Suprapubic skin (tissue), 4 donors: ENCODE measurements at regions not wholly inside any gene's neighbourhood (a gene's known extent, or its start where the extent isn't known, plus 50 kb on each side); places are given as distances from the start of the nearest gene placed in this dataset.

ENCODE experiments used
- DNase-seq, 2 donors: peaks; one replicate each; pipeline ENCODE4 v3.0.0-alpha.2; 2019; ENCODE audit warnings: low spot score in 2 of 2
- H3K27ac ChIP-seq: fragments of 200-600 bp; sonication (generic); one replicate; pipeline ENCODE4 v1.5.1; 2019
- H3K27me3 ChIP-seq: fragments of 200-600 bp; sonication (generic); one replicate; pipeline ENCODE4 v1.5.1; 2019
- H3K36me3 ChIP-seq: fragments of 200-600 bp; sonication (generic); one replicate; pipeline ENCODE4 v1.5.1; 2019
- H3K4me1 ChIP-seq: fragments of 200-600 bp; sonication (generic); one replicate; pipeline ENCODE4 v1.5.1; 2019
- H3K4me3 ChIP-seq: fragments of 200-600 bp; sonication (generic); one replicate; pipeline ENCODE4 v1.5.1; 2019; ENCODE audit warnings: mild to moderate bottlenecking
- H3K9me3 ChIP-seq: fragments of 200-600 bp; sonication (generic); one replicate; pipeline ENCODE4 v1.5.1; 2019
- EP300 ChIP-seq: sonication (generic); formaldehyde crosslinking; IDR thresholded peaks from one replicate; pipeline ENCODE4 v1.6.1; 2017; ENCODE audit warnings: antibody characterized with exemption
- POLR2A ChIP-seq, 2 donors: fragments of 450-650 bp; IDR thresholded peaks; one replicate each; pipeline ENCODE4 v1.6.1; 2017; ENCODE audit warnings: antibody characterized with exemption in 2 of 2, mild to moderate bottlenecking in 2 of 2, moderate library complexity in 2 of 2
- POLR2AphosphoS5 ChIP-seq, 3 donors: sonication (generic); formaldehyde crosslinking; IDR thresholded peaks; one replicate each; pipeline ENCODE4 v1.6.1; 2017; ENCODE audit warnings: antibody characterized with exemption in 3 of 3
- WGBS: methylation state at CpG from one replicate; pipeline ENCODE4 v1.1.5; 2018; 5-methylcytosine and 5-hydroxymethylcytosine counted together
- TF ChIP-seq, protein P1 (sequence below), 2 donors: fragments of 200-600 bp in 1 of 2; fragments of 450-650 bp in 1 of 2; sonication (generic) in 1 of 2; IDR thresholded peaks; one replicate each; pipeline ENCODE4 v1.5.1; 2016 to 2019; ENCODE audit warnings: antibody characterized with exemption in 2 of 2, mild to moderate bottlenecking in 1 of 2, moderate library complexity in 1 of 2

GRCh38 chr6:113077794-113078193 is 730.7 kb downstream of the RFPL4B start:
- H3K4me3 ChIP-seq: no peak overlapping the region
- no peak for DNase-seq
- no peaks in the 10 kb centered on the region for H3K27me3 ChIP-seq
- no peak for TF ChIP-seq POLR2A (IDR thresholded peaks at IDR 0.05)
- TF ChIP-seq EP300: no peak
- TF ChIP-seq POLR2AphosphoS5 (IDR thresholded peaks at IDR 0.05): no peak
- 85% methylated on average over 2 of the region's 2 CpGs for WGBS
- H3K9me3 ChIP-seq: no peaks in the 10 kb centered on the region
- H3K27ac ChIP-seq: no peak overlapping the region
- no peaks in the 10 kb centered on the region for H3K4me1 ChIP-seq
- H3K36me3 ChIP-seq: no peaks in the 10 kb centered on the region

GRCh38 chr6:113078791-113079190 is 731.7 kb downstream of the RFPL4B start:
- Histone ChIP-seq H3K9me3 (no peaks in the 10 kb centered on the region), H3K4me3 (no peak overlapping the region), H3K27ac (no peak overlapping the region), H3K27me3 (no peaks in the 10 kb centered on the region), H3K4me1 (no peaks in the 10 kb centered on the region), H3K36me3 (no peaks in the 10 kb centered on the region)
- no peak for TF ChIP-seq POLR2A (IDR thresholded peaks at IDR 0.05)
- TF ChIP-seq POLR2AphosphoS5 (IDR thresholded peaks at IDR 0.05): no peak
- TF ChIP-seq, protein P1, sequence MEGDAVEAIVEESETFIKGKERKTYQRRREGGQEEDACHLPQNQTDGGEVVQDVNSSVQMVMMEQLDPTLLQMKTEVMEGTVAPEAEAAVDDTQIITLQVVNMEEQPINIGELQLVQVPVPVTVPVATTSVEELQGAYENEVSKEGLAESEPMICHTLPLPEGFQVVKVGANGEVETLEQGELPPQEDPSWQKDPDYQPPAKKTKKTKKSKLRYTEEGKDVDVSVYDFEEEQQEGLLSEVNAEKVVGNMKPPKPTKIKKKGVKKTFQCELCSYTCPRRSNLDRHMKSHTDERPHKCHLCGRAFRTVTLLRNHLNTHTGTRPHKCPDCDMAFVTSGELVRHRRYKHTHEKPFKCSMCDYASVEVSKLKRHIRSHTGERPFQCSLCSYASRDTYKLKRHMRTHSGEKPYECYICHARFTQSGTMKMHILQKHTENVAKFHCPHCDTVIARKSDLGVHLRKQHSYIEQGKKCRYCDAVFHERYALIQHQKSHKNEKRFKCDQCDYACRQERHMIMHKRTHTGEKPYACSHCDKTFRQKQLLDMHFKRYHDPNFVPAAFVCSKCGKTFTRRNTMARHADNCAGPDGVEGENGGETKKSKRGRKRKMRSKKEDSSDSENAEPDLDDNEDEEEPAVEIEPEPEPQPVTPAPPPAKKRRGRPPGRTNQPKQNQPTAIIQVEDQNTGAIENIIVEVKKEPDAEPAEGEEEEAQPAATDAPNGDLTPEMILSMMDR (IDR thresholded peaks at IDR 0.05): no peak
- no peak for TF ChIP-seq EP300
- WGBS: 72% methylated on average over 4 of the region's 4 CpGs
- no peak for DNase-seq

- 13% methylated on average over 3 of the region's 3 CpGs for WGBS
Observed at GRCh38 chr6:113082745-113083144, 735.6 kb downstream of the RFPL4B start.

DNA sequence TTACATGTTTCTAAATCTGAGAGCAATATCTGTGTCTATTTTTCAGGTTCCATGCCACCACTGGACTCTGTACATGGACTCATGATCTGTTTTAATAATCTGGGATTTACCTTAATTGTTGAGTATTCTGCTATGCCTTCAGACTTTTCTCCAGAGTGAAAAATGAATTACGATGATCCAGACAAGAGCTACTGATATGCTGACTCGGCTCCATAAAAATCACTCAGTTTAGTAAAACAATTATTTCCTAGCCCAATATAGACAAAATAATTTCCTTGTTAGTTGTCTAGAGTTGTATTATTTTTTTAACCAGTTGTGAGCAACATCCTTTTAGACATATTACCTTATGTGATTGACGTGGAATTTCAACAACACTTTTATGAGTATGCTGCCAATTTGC is 736.8 kb downstream of the RFPL4B start:
- WGBS: 93% methylated on average over 3 of the region's 3 CpGs
- DNase-seq: no peak
- Histone ChIP-seq H3K27ac (no peak overlapping the region), H3K27me3 (no peaks in the 10 kb centered on the region), H3K9me3 (no peaks in the 10 kb centered on the region), H3K36me3 (no peaks in the 10 kb centered on the region), H3K4me1 (no peaks in the 10 kb centered on the region), H3K4me3 (no peak overlapping the region)
- TF ChIP-seq POLR2AphosphoS5 (IDR thresholded peaks at IDR 0.05): no peak

More at GRCh38 chr6:113082745-113083144, 735.6 kb downstream of the RFPL4B start:
- no peak overlapping the region for H3K4me3 ChIP-seq
- DNase-seq: no peak
- no peak overlapping the region for H3K27ac ChIP-seq
- no peaks in the 10 kb centered on the region for H3K36me3 ChIP-seq
- TF ChIP-seq POLR2A (IDR thresholded peaks at IDR 0.05) (no peak), POLR2AphosphoS5 (IDR thresholded peaks at IDR 0.05) (no peak), EP300 (no peak)
- TF ChIP-seq, protein P1 (IDR thresholded peaks at IDR 0.05): no peak
- no peaks in the 10 kb centered on the region for H3K4me1 ChIP-seq
- no peaks in the 10 kb centered on the region for H3K9me3 ChIP-seq
- H3K27me3 ChIP-seq: no peaks in the 10 kb centered on the region

DNA sequence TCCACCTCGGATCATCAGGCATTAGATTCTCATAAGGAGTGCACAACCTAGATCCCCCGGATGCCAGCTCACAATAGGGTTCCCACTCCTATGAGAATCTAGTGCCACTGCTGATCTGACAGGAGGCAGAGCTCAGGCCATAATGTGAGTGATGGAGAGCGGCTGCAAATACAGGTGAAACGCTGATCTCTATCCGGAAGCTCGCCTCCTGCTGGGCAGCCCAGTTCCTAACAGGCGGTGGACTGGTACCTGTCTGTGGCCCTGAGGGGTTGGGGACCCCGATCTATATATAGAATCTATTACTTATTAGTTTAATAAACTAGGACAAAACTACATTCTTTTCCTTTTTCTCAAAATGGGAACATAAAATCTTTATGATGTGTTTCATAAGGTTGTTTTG is 741.9 kb downstream of the RFPL4B start:
- WGBS: 91% methylated on average over 8 of the region's 8 CpGs

DNA sequence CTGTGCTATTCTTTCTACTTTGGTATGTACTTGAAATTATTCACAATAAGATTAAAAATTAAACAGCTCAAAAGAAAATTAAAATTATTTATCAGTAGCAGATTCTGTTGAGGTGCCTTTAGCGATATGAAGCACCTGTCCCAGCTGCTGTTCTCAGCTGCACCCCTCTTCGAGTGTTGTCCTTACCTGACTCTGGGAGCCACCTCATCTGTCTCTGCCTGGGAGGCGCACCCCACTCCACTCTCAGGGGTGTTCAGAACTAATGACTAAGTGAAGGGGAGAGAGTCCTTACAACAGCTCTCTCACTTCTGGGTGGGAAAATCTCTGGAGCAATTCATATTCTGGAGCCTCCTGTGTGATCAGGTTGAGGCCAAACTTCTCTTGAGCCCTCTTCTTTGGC is 745.7 kb downstream of the RFPL4B start:
- Histone ChIP-seq H3K9me3 (no peaks in the 10 kb centered on the region), H3K27me3 (no peaks in the 10 kb centered on the region), H3K36me3 (no peaks in the 10 kb centered on the region), H3K27ac (no peak overlapping the region), H3K4me3 (no peak overlapping the region), H3K4me1 (no peaks in the 10 kb centered on the region)
- WGBS: 83% methylated on average over 3 of the region's 3 CpGs
- TF ChIP-seq EP300 (no peak), POLR2AphosphoS5 (IDR thresholded peaks at IDR 0.05) (no peak), POLR2A (IDR thresholded peaks at IDR 0.05) (no peak)
- TF ChIP-seq, protein P1 (IDR thresholded peaks at IDR 0.05): no peak
- no peak for DNase-seq

More for the DNA sequence above, 741.9 kb downstream of the RFPL4B start:
- no peaks in the 10 kb centered on the region for H3K4me1 ChIP-seq
- H3K36me3 ChIP-seq: no peaks in the 10 kb centered on the region
- no peaks in the 10 kb centered on the region for H3K9me3 ChIP-seq
- H3K4me3 ChIP-seq: no peak overlapping the region
- no peaks in the 10 kb centered on the region for H3K27me3 ChIP-seq
- no peak for DNase-seq
- TF ChIP-seq, protein P1 (IDR thresholded peaks at IDR 0.05): no peak
- TF ChIP-seq POLR2AphosphoS5 (IDR thresholded peaks at IDR 0.05): no peak
- TF ChIP-seq EP300: no peak
- no peak for TF ChIP-seq POLR2A (IDR thresholded peaks at IDR 0.05)
- H3K27ac ChIP-seq: no peak overlapping the region
